ENCODE measurements at regions not wholly inside any gene's neighbourhood (a gene's known extent, or its start where the extent isn't known, plus 50 kb on each side); places are given as distances from the start of the nearest gene placed in this dataset.

- no peaks in the 10 kb centered on the region for H3K27me3 ChIP-seq
- H3K4me3 ChIP-seq, result no peak overlapping the region
- H3K36me3 ChIP-seq, result no peaks in the 10 kb centered on the region
- H3K9me3 ChIP-seq, result peaks cover 0 to 6% (median 0%) of the 10 kb centered on the region in 11 donors
- TF ChIP-seq CTCF (IDR thresholded peaks at IDR 0.05), result no peak
- intact Hi-C loops (cut with DNase I), result no loop called here
- WGBS, 2 donors, result 83 to 89% methylated on average over 3 of the region's 3 CpGs
- DNase-seq (no peak), ATAC-seq (no peak)
- H3K27ac ChIP-seq, result no peak overlapping the region
- H3K4me1 ChIP-seq, result no peaks in the 10 kb centered on the region
These were observed 270.2 kb upstream of the TFAP2D start for GRCh38 chr6:50443144-50443543.

GRCh38 chr6:50449128-50449527 lies 264.2 kb upstream of the TFAP2D start:
- H3K27me3 ChIP-seq, result no peaks in the 10 kb centered on the region
- no peak overlapping the region for H3K4me3 ChIP-seq
- H3K27ac ChIP-seq, result no peak overlapping the region
- DNase-seq (no peak), ATAC-seq (no peak)
- no peaks in the 10 kb centered on the region for H3K4me1 ChIP-seq
- H3K9me3 ChIP-seq, result no peaks in the 10 kb centered on the region
- intact Hi-C loops (cut with DNase I), result no loop called here
- 44 to 50% methylated on average over 2 of the region's 2 CpGs for WGBS, 2 donors
- no peak for TF ChIP-seq CTCF (IDR thresholded peaks at IDR 0.05)
- H3K36me3 ChIP-seq, result no peaks in the 10 kb centered on the region

GRCh38 chr6:50451826-50452400 lies 261.4 kb upstream of the TFAP2D start:
- H3K4me3 ChIP-seq, result no peak overlapping the region
- ATAC-seq, result no peak
- no peaks in the 10 kb centered on the region for H3K9me3 ChIP-seq
- H3K27ac ChIP-seq, result no peak overlapping the region
- intact Hi-C loops (cut with DNase I), result no loop called here
- no peak for DNase-seq
- no peaks in the 10 kb centered on the region for H3K27me3 ChIP-seq
- no peaks in the 10 kb centered on the region for H3K36me3 ChIP-seq
- WGBS, 2 donors, result 79 to 85% methylated on average over 4 of the region's 4 CpGs
- no peaks in the 10 kb centered on the region for H3K4me1 ChIP-seq
- no peak for TF ChIP-seq CTCF (IDR thresholded peaks at IDR 0.05)

- Histone ChIP-seq H3K27ac (no peak overlapping the region), H3K4me1 (no peaks in the 10 kb centered on the region), H3K36me3 (no peaks in the 10 kb centered on the region), H3K4me3 (no peak overlapping the region), H3K27me3 (no peaks in the 10 kb centered on the region), H3K9me3 (no peaks in the 10 kb centered on the region)
- intact Hi-C loops (cut with DNase I), result no loop called here
- TF ChIP-seq CTCF (IDR thresholded peaks at IDR 0.05), result no peak
- 81 to 83% methylated on average over 7 of the region's 7 CpGs for WGBS, 2 donors
- DNase-seq, result no peak
- ATAC-seq, result no peak
These were observed 258.3 kb upstream of the TFAP2D start for GRCh38 chr6:50455029-50455428.
